ENCODE measurements at regions not wholly inside any gene's neighbourhood (a gene's known extent, or its start where the extent isn't known, plus 50 kb on each side); places are given as distances from the start of the nearest gene placed in this dataset.

GRCh38 chr3:38964204-38964603, 87.5 kb downstream of the SCN11A start:
- no peak for TF ChIP-seq ZNF274 (IDR thresholded peaks at IDR 0.05; ENCODE audit: low read depth, low read length)
- TF ChIP-seq YY1 (IDR thresholded peaks at IDR 0.05; ENCODE audit: insufficient read depth, insufficient read length), result no peak
- TF ChIP-seq SUZ12 (IDR thresholded peaks at IDR 0.05; ENCODE audit: extremely low read depth, insufficient read depth, insufficient read length), result no peak
